ENCODE measurements at regions not wholly inside any gene's neighbourhood (a gene's known extent, or its start where the extent isn't known, plus 50 kb on each side); places are given as distances from the start of the nearest gene placed in this dataset.

- TF ChIP-seq CLOCK (CRISPR knock-in tag; IDR thresholded peaks at IDR 0.05; ENCODE audit: borderline replicate concordance), result no peak
- no peak for TF ChIP-seq TAF1 (IDR thresholded peaks at IDR 0.05; ENCODE audit: control insufficient read depth, extremely low read depth, insufficient read depth, low read length, severe bottlenecking)
- no peak for TF ChIP-seq ZNF639 (CRISPR knock-in tag; conservative IDR thresholded peaks at IDR 0.05 in 1 of 2, IDR thresholded peaks at IDR 0.05 in 1 of 2)
- TF ChIP-seq, protein P1, sequence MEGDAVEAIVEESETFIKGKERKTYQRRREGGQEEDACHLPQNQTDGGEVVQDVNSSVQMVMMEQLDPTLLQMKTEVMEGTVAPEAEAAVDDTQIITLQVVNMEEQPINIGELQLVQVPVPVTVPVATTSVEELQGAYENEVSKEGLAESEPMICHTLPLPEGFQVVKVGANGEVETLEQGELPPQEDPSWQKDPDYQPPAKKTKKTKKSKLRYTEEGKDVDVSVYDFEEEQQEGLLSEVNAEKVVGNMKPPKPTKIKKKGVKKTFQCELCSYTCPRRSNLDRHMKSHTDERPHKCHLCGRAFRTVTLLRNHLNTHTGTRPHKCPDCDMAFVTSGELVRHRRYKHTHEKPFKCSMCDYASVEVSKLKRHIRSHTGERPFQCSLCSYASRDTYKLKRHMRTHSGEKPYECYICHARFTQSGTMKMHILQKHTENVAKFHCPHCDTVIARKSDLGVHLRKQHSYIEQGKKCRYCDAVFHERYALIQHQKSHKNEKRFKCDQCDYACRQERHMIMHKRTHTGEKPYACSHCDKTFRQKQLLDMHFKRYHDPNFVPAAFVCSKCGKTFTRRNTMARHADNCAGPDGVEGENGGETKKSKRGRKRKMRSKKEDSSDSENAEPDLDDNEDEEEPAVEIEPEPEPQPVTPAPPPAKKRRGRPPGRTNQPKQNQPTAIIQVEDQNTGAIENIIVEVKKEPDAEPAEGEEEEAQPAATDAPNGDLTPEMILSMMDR (IDR thresholded peaks at IDR 0.05 in 2 of 3, conservative IDR thresholded peaks at IDR 0.05 in 1 of 3; ENCODE audit: insufficient read depth in 2 of 3, low read depth in 1 of 3, low read length in 3 of 3), result no peak
- TF ChIP-seq POLR2A (conservative IDR thresholded peaks at IDR 0.05), result no peak
Measured at GRCh38 chr15:61575597-61575996, 346.5 kb upstream of the RORA start.

All from K562 (cell line).